ENCODE measurements at regions not wholly inside any gene's neighbourhood (a gene's known extent, or its start where the extent isn't known, plus 50 kb on each side); places are given as distances from the start of the nearest gene placed in this dataset.

DNA sequence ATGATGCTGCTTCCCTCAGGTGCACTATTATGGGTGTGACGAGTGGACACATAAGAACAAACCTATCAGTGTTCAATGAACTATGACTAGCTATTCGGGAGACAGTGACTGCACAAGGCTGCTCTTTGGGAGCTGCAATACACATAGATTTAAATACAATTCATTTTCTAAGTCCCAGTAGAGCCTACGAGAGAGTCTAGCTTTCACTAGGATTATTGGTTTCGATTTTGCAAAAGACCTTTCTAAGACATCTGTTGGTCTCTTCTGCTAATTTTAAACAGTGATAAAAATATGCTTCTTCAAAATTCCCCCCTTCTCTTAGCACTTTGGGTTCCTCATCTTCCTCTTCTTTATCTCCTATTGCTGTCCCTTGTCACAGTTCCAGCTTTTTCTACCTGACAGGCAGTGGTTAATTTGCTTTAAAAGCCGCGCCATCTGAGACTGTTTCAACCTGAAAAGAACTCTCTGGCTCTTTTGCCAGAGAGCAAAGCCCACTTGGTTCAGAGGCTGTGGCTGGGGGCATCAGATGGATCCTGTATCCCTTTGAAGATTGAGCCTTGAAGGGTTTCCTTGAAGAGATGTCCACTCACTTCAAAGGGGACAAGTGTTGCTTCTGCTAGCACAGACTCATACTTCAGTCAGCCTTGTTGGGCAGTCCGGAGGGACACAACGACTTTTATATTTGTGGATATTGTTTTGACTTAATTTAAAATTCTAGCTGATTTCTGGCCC, 241.5 kb downstream of the MAN2A1 start:
- H3K56ac ChIP-seq (replicated peaks; ENCODE audit: insufficient read length, low read depth, low read length): no peak overlapping the region
- H4K5ac ChIP-seq (ENCODE audit: insufficient read length, low read depth, low read length): no peak overlapping the region
- no peaks in the 10 kb centered on the region for H3K4me1 ChIP-seq (replicated peaks in 1 of 4; ENCODE audit: control insufficient read depth in 3 of 4, insufficient read depth in 4 of 4, low read length in 3 of 4)
- H3K4ac ChIP-seq (replicated peaks; ENCODE audit: insufficient read length, low read depth, low read length): no peak overlapping the region
- no peak for FAIRE-seq
- no peak overlapping the region for H4K91ac ChIP-seq (replicated peaks; ENCODE audit: insufficient read length, low read length)
- ChIA-PET CTCF (ENCODE audit: partially characterized antibody) (interaction anchor here (0.6 to 2.3 kb wide), 3 partner anchors 8 to 237 kb away, joined by 3 to 5 read pairs (median 4); no protein-coding TSS in a partner anchor), POLR2A (ENCODE audit: partially characterized antibody) (no interaction called here)
- H3K14ac ChIP-seq (ENCODE audit: insufficient read length): no peak overlapping the region
- no peaks in the 10 kb centered on the region for H3K9me3 ChIP-seq (ENCODE audit: insufficient read depth in 2 of 2, low read depth in 1 of 2, low read length in 1 of 2)
- no peak overlapping the region for H3K23ac ChIP-seq (ENCODE audit: insufficient read length)
- H3K18ac ChIP-seq (ENCODE audit: extremely low read depth, low read length): no peak overlapping the region
- no peak overlapping the region for H2BK15ac ChIP-seq (ENCODE audit: low read length)
- H4K8ac ChIP-seq (ENCODE audit: extremely low read depth, insufficient read depth, low read length): no peak overlapping the region
- H2BK20ac ChIP-seq (ENCODE audit: low read length): no peak overlapping the region
- no peak overlapping the region for H3K4me2 ChIP-seq (ENCODE audit: insufficient read depth in 1 of 2, low read depth in 2 of 2, low read length in 2 of 2)
- H2BK5ac ChIP-seq (ENCODE audit: low read depth, low read length): no peak overlapping the region
- H4K20me1 ChIP-seq (replicated peaks in 1 of 2; ENCODE audit: control insufficient read depth in 1 of 2, insufficient read depth in 2 of 2, low read length in 2 of 2): no peaks in the 10 kb centered on the region
- no peaks in the 10 kb centered on the region for H3K79me2 ChIP-seq (ENCODE audit: control insufficient read depth in 1 of 2, insufficient read depth in 2 of 2, low read length in 2 of 2)
- 92% methylated on average over 8 of the region's 8 CpGs; no CpG with 5 or more reads in 1 of the 2 experiments for WGBS, 2 experiments (ENCODE audit: extremely low coverage in 1 of 2, insufficient coverage in 1 of 2, insufficient read length in 1 of 2, insufficient replicate concordance in 2 of 2, low coverage in 1 of 2, low lambda C conversion rate in 2 of 2, missing lambda C conversion rate in 1 of 2)
- H3K79me1 ChIP-seq (ENCODE audit: low read depth, low read length): no peaks in the 10 kb centered on the region
- no peak for DNase-seq (ENCODE audit: low read depth in 1 of 2, low spot score in 2 of 2)
- H2AFZ ChIP-seq (ENCODE audit: low read length): no peak overlapping the region
- no peak overlapping the region for H3K27ac ChIP-seq (ENCODE audit: low read depth, low read length)
- H3K4me3 ChIP-seq (ENCODE audit: extremely low read depth in 1 of 4, insufficient read depth in 2 of 4, low read depth in 3 of 4, low read length in 4 of 4): no peak overlapping the region
- H3K36me3 ChIP-seq (ENCODE audit: control insufficient read depth in 2 of 4, insufficient read depth in 4 of 4, low read length in 3 of 4): no peaks in the 10 kb centered on the region
- no peak overlapping the region for H2BK12ac ChIP-seq (ENCODE audit: low read depth, low read length)
- H2AK5ac ChIP-seq (ENCODE audit: low read depth, low read length): no peak overlapping the region
- H3K23me2 ChIP-seq (ENCODE audit: low read depth, low read length): no peaks in the 10 kb centered on the region
- H2BK120ac ChIP-seq (replicated peaks; ENCODE audit: low read depth, low read length): no peak overlapping the region
- no peak overlapping the region for H3K9ac ChIP-seq (replicated peaks in 1 of 4; ENCODE audit: extremely low read depth in 1 of 4, low read depth in 3 of 4, low read length in 3 of 4)
- H3K27me3 ChIP-seq (replicated peaks in 1 of 4; ENCODE audit: control insufficient read depth in 3 of 4, extremely low read depth in 1 of 4, insufficient read depth in 3 of 4, low read length in 3 of 4): no peaks in the 10 kb centered on the region
- TF ChIP-seq, protein P1, sequence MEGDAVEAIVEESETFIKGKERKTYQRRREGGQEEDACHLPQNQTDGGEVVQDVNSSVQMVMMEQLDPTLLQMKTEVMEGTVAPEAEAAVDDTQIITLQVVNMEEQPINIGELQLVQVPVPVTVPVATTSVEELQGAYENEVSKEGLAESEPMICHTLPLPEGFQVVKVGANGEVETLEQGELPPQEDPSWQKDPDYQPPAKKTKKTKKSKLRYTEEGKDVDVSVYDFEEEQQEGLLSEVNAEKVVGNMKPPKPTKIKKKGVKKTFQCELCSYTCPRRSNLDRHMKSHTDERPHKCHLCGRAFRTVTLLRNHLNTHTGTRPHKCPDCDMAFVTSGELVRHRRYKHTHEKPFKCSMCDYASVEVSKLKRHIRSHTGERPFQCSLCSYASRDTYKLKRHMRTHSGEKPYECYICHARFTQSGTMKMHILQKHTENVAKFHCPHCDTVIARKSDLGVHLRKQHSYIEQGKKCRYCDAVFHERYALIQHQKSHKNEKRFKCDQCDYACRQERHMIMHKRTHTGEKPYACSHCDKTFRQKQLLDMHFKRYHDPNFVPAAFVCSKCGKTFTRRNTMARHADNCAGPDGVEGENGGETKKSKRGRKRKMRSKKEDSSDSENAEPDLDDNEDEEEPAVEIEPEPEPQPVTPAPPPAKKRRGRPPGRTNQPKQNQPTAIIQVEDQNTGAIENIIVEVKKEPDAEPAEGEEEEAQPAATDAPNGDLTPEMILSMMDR (IDR thresholded peaks at IDR 0.05; ENCODE audit: control extremely low read depth in 1 of 3, insufficient read depth in 1 of 3, low read depth in 1 of 3, low read length in 3 of 3): no peak
- TF ChIP-seq POLR2AphosphoS5 (IDR thresholded peaks at IDR 0.05; ENCODE audit: low read depth, low read length): no peak
- no peak for TF ChIP-seq BCL11A (IDR thresholded peaks at IDR 0.05; ENCODE audit: low read depth in 2 of 2, low read length in 2 of 2)
- TF ChIP-seq JUND (IDR thresholded peaks at IDR 0.05; ENCODE audit: low read length): no peak
- no peak for TF ChIP-seq TCF12 (IDR thresholded peaks at IDR 0.05; ENCODE audit: low read depth, low read length)
- TF ChIP-seq SIN3A (conservative IDR thresholded peaks at IDR 0.05 in 1 of 2, IDR thresholded peaks at IDR 0.05 in 1 of 2; ENCODE audit: low read depth in 1 of 2, low read length in 2 of 2): no peak
- TF ChIP-seq EP300 (IDR thresholded peaks at IDR 0.05; ENCODE audit: borderline replicate concordance in 1 of 2, low read depth in 2 of 2, low read length in 2 of 2): no peak
- no peak for TF ChIP-seq BACH1 (IDR thresholded peaks at IDR 0.05; ENCODE audit: low read length)
- TF ChIP-seq GTF2F1 (IDR thresholded peaks at IDR 0.05; ENCODE audit: borderline replicate concordance, low read depth, low read length): no peak
- TF ChIP-seq MAFK (IDR thresholded peaks at IDR 0.05; ENCODE audit: low read depth, low read length): no peak
- no peak for TF ChIP-seq CBX8 (IDR thresholded peaks at IDR 0.05; ENCODE audit: borderline replicate concordance, low read depth, low read length)
